Kidney (tissue), 10 donors: ENCODE measurements at regions not wholly inside any gene's neighbourhood (a gene's known extent, or its start where the extent isn't known, plus 50 kb on each side); places are given as distances from the start of the nearest gene placed in this dataset.
"Not testable (repeated sequence)": the region's sequence is repeated elsewhere in the genome, so short reads cannot be mapped to it uniquely, and the experiment has no call there.

ENCODE experiments used
- DNase-seq, 5 donors: peaks; one replicate each; pipeline ENCODE4 v3.0.0-alpha.2; 2013 to 2020
- FAIRE-seq: peaks from 2 replicates; lab custom pipeline; 2012; peaks lifted over from hg19 to GRCh38; lab: Jason Lieb, UNC
- H3K27ac ChIP-seq, 2 donors: one replicate each; pipeline ENCODE4 v1.7.0; 2013; ENCODE audit warnings: low read depth in 2 of 2, low read length in 2 of 2, inconsistent platforms in 1 of 2
- H3K27me3 ChIP-seq: one replicate; pipeline ENCODE4 v1.7.1; 2013; ENCODE audit warnings: low read length, inconsistent platforms; ENCODE audit not compliant: control insufficient read depth, insufficient read depth
- H3K36me3 ChIP-seq, 3 donors: one replicate each; pipeline versions ENCODE4 v1.7.0 to v1.7.1; 2013; ENCODE audit warnings: low read length in 3 of 3, control low read depth in 1 of 3, inconsistent platforms in 1 of 3; ENCODE audit not compliant: insufficient read depth in 3 of 3, control insufficient read depth in 2 of 3
- H3K4me1 ChIP-seq, 3 donors: one replicate each; pipeline versions ENCODE4 v1.7.0 to v1.7.1; 2013; ENCODE audit warnings: low read length in 3 of 3, inconsistent platforms in 1 of 3, low read depth in 1 of 3; ENCODE audit not compliant: control insufficient read depth in 2 of 3, insufficient read depth in 2 of 3
- H3K4me3 ChIP-seq, 3 donors: one replicate each; pipeline versions ENCODE4 v1.7.0 to v1.8.1; 2013; ENCODE audit warnings: low read length in 3 of 3, control low read depth in 1 of 3, inconsistent platforms in 1 of 3
- H3K9ac ChIP-seq, 3 donors: one replicate each; pipeline versions ENCODE4 v1.7.0 to v1.7.1; 2013; ENCODE audit warnings: low read length in 3 of 3, control low read depth in 1 of 3, inconsistent platforms in 1 of 3
- H3K9me3 ChIP-seq, 3 donors: one replicate each; pipeline versions ENCODE4 v1.7.0 to v1.7.1; 2013; ENCODE audit warnings: low read length in 3 of 3, control low read depth in 1 of 3, inconsistent platforms in 1 of 3; ENCODE audit not compliant: control insufficient read depth in 2 of 3, insufficient read depth in 1 of 3
- intact Hi-C: fragments of 100-400 bp; cut with DNase I; formaldehyde crosslinking; loops from one replicate; pipeline ENCODE4 v1.11.1; 2022
- donor health status: control.
- donor health status: control.
- donor health status: DM: yes; HTN: yes; CAD: no.
- donor health status: Normal renal cell carcinoma (clear cell type).

- H3K27ac ChIP-seq, H3K9ac ChIP-seq, DNase-seq, H3K27me3 ChIP-seq, H3K4me1 ChIP-seq, H3K36me3 ChIP-seq, intact Hi-C loops, H3K4me3 ChIP-seq, FAIRE-seq, H3K9me3 ChIP-seq: not testable (repeated sequence)
These were observed 915.0 kb downstream of the RPIA start for GRCh38 chr2:89606514-89606913.

- H3K36me3 ChIP-seq, H3K27me3 ChIP-seq, FAIRE-seq, intact Hi-C loops, H3K27ac ChIP-seq, H3K4me3 ChIP-seq, H3K9ac ChIP-seq, H3K4me1 ChIP-seq, DNase-seq, H3K9me3 ChIP-seq: not testable (repeated sequence)
These were observed 918.9 kb downstream of the RPIA start for GRCh38 chr2:89610207-89610926.

DNA sequence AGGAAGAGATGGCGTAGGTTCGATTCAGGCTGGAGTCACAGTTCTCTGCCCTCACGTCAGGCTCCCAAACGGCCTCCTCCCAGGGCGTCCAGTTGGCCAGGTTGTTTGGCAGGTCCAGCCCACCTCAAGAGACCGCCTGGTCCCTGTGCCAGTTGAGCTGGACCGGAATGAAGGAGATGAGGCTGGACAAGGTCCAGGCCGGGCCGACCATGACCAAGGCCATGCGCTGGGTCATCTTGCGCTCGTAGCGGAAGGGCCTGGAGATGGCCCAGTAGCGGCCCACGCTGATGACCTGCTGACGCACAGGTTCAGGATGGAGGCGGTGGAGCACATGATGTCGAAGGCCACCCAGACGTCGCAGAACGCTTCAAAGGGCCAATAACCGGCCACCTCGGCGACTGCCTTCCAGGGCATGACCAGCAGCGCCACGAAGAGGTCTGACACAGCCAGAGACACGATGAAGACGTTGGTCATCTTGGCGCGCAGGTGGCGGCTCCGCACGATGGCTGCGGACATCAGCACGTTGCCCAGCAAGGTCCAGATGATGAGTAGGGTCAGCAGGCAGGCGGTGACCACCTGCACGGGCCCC lies 919.5 kb downstream of the RPIA start:
- H3K9me3 ChIP-seq, H3K4me1 ChIP-seq, H3K27me3 ChIP-seq, H3K36me3 ChIP-seq, FAIRE-seq, H3K27ac ChIP-seq, H3K4me3 ChIP-seq, H3K9ac ChIP-seq, intact Hi-C loops: not testable (repeated sequence)
- DNase-seq, result peak in 2 of 5 donors; percentile 22 to 66

DNA sequence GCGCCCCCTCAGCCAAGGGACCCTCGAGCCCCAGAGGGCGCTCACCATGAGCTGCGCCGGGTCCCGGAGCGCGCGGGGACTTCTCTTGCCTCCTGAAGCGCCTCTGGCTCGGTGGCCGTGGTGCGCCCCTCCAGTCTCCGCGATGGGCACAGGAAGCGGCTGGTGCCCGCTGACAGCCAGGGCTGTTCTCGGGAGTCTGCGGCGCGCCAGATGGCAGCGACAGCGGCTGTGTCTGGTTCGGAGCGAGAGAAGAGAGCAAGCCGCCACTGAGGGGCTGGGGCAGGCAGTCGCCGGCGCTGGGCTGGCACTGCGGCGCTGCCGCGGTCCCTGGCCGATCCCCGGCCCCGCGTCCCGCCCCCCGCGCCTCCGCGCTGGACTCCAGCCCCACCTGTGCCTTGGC lies 920.2 kb downstream of the RPIA start:
- DNase-seq, result peak in 1 of 5 donors; percentile 58

GRCh38 chr2:89649268-89649667 lies 957.8 kb downstream of the RPIA start:
- H3K36me3 ChIP-seq, FAIRE-seq, H3K27ac ChIP-seq, H3K4me3 ChIP-seq, intact Hi-C loops, H3K27me3 ChIP-seq, DNase-seq, H3K9ac ChIP-seq, H3K4me1 ChIP-seq, H3K9me3 ChIP-seq: not testable (repeated sequence)

More for the DNA sequence above, 920.2 kb downstream of the RPIA start:
- H3K4me1 ChIP-seq, intact Hi-C loops, H3K36me3 ChIP-seq, H3K27me3 ChIP-seq, FAIRE-seq, H3K9me3 ChIP-seq, H3K27ac ChIP-seq, H3K9ac ChIP-seq, H3K4me3 ChIP-seq: not testable (repeated sequence)

GRCh38 chr2:89679254-89679653 lies 987.8 kb downstream of the RPIA start:
- intact Hi-C loops, result not testable (repeated sequence)

More at GRCh38 chr2:89679254-89679653, 987.8 kb downstream of the RPIA start:
- not testable (repeated sequence) for H3K36me3 ChIP-seq, H3K4me1 ChIP-seq, DNase-seq, H3K27ac ChIP-seq, H3K4me3 ChIP-seq, H3K9ac ChIP-seq, FAIRE-seq, H3K27me3 ChIP-seq, H3K9me3 ChIP-seq
